ENCODE measurements at regions not wholly inside any gene's neighbourhood (a gene's known extent, or its start where the extent isn't known, plus 50 kb on each side); places are given as distances from the start of the nearest gene placed in this dataset.

- no peak for TF ChIP-seq SMC3 (conservative IDR thresholded peaks at IDR 0.05; ENCODE audit: insufficient read depth, low read depth, low read length)
- TF ChIP-seq GTF2A2 (tag; IDR thresholded peaks at IDR 0.05) = no peak
- no peak for TF ChIP-seq CREM (IDR thresholded peaks at IDR 0.05; ENCODE audit: low read depth)
- no peak for TF ChIP-seq FOXP4 (CRISPR knock-in tag; IDR thresholded peaks at IDR 0.05; ENCODE audit: borderline replicate concordance)
- no peak for TF ChIP-seq ZNF583 (CRISPR knock-in tag; IDR thresholded peaks at IDR 0.05)
Observed at GRCh38 chr18:61216051-61216450, 117.2 kb upstream of the CDH20 start (continued).

GRCh38 chr18:61222206-61222605 is 111.0 kb upstream of the CDH20 start:
- no peak for FAIRE-seq
- Histone ChIP-seq H3K9me1 (ENCODE audit: control insufficient read depth, insufficient read depth, low read length) (no peaks in the 10 kb centered on the region), H3K79me2 (ENCODE audit: control insufficient read depth, insufficient read depth, low read length) (no peaks in the 10 kb centered on the region), H3K27ac (ENCODE audit: extremely low read depth, low read depth, low read length) (no peak overlapping the region), H3K36me3 (ENCODE audit: control insufficient read depth, insufficient read depth, low read length) (no peaks in the 10 kb centered on the region), H3K27me3 (ENCODE audit: control insufficient read depth in 2 of 2, insufficient read depth in 2 of 2, low read length in 2 of 2) (no peaks in the 10 kb centered on the region), H3K4me1 (replicated peaks in 1 of 2; ENCODE audit: control insufficient read depth in 2 of 2, insufficient read depth in 2 of 2, low read length in 2 of 2) (no peaks in the 10 kb centered on the region), H4K20me1 (replicated peaks; ENCODE audit: control insufficient read depth, insufficient read depth, low read length) (no peaks in the 10 kb centered on the region), H3K9ac (ENCODE audit: insufficient read depth in 1 of 2, low read depth in 2 of 2, low read length in 2 of 2) (no peak overlapping the region), H3K9me3 (replicated peaks; ENCODE audit: control insufficient read depth, insufficient read depth, low read depth, low read length) (no peaks in the 10 kb centered on the region), H2AFZ (ENCODE audit: low read depth, low read length) (no peak overlapping the region), H3K4me3 (no peak overlapping the region), H3K4me2 (ENCODE audit: insufficient read depth, low read length) (no peak overlapping the region)
- BruUV-seq (replicated peaks) = no TSS peak
- ChIA-PET CTCF (ENCODE audit: low intra/inter-chr PET ratio) (no interaction called here), POLR2A (no interaction called here)
- no peak for DNase-seq (ENCODE audit: extremely low read depth in 1 of 4, low spot score in 3 of 4)
- in situ Hi-C loops (cut with MboI) = no loop called here
- intact Hi-C loops (cut with micrococcal nuclease) = no loop called here
- ATAC-seq = no peak
- no peak for TF ChIP-seq PRMT5 (CRISPR knock-in tag; IDR thresholded peaks at IDR 0.05)
- TF ChIP-seq DEAF1 (CRISPR knock-in tag; IDR thresholded peaks at IDR 0.05) = no peak
- TF ChIP-seq NFE2L1 (tag; IDR thresholded peaks at IDR 0.05; ENCODE audit: borderline replicate concordance, low read depth) = no peak
- no peak for TF ChIP-seq TRIM24 (IDR thresholded peaks at IDR 0.05)
- TF ChIP-seq ZBTB11 (CRISPR knock-in tag; IDR thresholded peaks at IDR 0.05) = no peak
- TF ChIP-seq ZNF511 (CRISPR knock-in tag; IDR thresholded peaks at IDR 0.05) = no peak
- TF ChIP-seq HMG20B (CRISPR knock-in tag; IDR thresholded peaks at IDR 0.05) = no peak
- no peak for TF ChIP-seq POLR2G (IDR thresholded peaks at IDR 0.05; ENCODE audit: low read depth, low read length)
